ENCODE measurements at regions not wholly inside any gene's neighbourhood (a gene's known extent, or its start where the extent isn't known, plus 50 kb on each side); places are given as distances from the start of the nearest gene placed in this dataset.

GRCh38 chr2:186319105-186319504 is 167.0 kb upstream of the ZC3H15 start:
- Histone ChIP-seq H4K20me1 (ENCODE audit: insufficient read depth, low read length, poor library complexity, severe bottlenecking) (no peaks in the 10 kb centered on the region), H3K9me3 (ENCODE audit: insufficient read depth, low read depth, low read length) (peaks cover 5% of the 10 kb centered on the region; the same call in 1 of the 2 replicates), H3K36me3 (ENCODE audit: insufficient read depth, low read length) (no peaks in the 10 kb centered on the region), H3K4me3 (ENCODE audit: low read length, poor library complexity, severe bottlenecking) (no peak overlapping the region), H3K79me2 (ENCODE audit: insufficient read depth, low read length) (no peaks in the 10 kb centered on the region), H3K9ac (ENCODE audit: low read depth, low read length, poor library complexity, severe bottlenecking) (no peak overlapping the region), H2AFZ (ENCODE audit: low read length) (no peak overlapping the region), H3K4me1 (ENCODE audit: insufficient read depth, low read length, poor library complexity, severe bottlenecking) (no peaks in the 10 kb centered on the region), H3K4me2 (ENCODE audit: low read depth, low read length, poor library complexity, severe bottlenecking) (no peak overlapping the region), H3K27me3 (ENCODE audit: insufficient read depth, low read length, poor library complexity, severe bottlenecking) (no peaks in the 10 kb centered on the region), H3F3A (ENCODE audit: low read depth) (no peaks in the 10 kb centered on the region), H3K9me2 (replicated peaks; ENCODE audit: low read depth, low read length) (no peaks in the 10 kb centered on the region)
- TF ChIP-seq, protein P1, sequence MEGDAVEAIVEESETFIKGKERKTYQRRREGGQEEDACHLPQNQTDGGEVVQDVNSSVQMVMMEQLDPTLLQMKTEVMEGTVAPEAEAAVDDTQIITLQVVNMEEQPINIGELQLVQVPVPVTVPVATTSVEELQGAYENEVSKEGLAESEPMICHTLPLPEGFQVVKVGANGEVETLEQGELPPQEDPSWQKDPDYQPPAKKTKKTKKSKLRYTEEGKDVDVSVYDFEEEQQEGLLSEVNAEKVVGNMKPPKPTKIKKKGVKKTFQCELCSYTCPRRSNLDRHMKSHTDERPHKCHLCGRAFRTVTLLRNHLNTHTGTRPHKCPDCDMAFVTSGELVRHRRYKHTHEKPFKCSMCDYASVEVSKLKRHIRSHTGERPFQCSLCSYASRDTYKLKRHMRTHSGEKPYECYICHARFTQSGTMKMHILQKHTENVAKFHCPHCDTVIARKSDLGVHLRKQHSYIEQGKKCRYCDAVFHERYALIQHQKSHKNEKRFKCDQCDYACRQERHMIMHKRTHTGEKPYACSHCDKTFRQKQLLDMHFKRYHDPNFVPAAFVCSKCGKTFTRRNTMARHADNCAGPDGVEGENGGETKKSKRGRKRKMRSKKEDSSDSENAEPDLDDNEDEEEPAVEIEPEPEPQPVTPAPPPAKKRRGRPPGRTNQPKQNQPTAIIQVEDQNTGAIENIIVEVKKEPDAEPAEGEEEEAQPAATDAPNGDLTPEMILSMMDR (conservative IDR thresholded peaks at IDR 0.05; ENCODE audit: low read length), result no peak
- no peak for TF ChIP-seq EZH2phosphoT487 (IDR thresholded peaks at IDR 0.05; ENCODE audit: borderline replicate concordance)

GRCh38 chr2:186325827-186326535 is 160.1 kb upstream of the ZC3H15 start:
- TF ChIP-seq, protein P1 (conservative IDR thresholded peaks at IDR 0.05; ENCODE audit: low read length), result no peak
- TF ChIP-seq EZH2phosphoT487 (IDR thresholded peaks at IDR 0.05; ENCODE audit: borderline replicate concordance), result no peak

GRCh38 chr2:186327251-186327868 is 158.7 kb upstream of the ZC3H15 start:
- H3K27me3 ChIP-seq (ENCODE audit: insufficient read depth, low read length, poor library complexity, severe bottlenecking), result no peaks in the 10 kb centered on the region
- H2AFZ ChIP-seq (ENCODE audit: low read length), result no peak overlapping the region
- no peak overlapping the region for H3K9ac ChIP-seq (ENCODE audit: low read depth, low read length, poor library complexity, severe bottlenecking)
- H3K4me2 ChIP-seq (ENCODE audit: low read depth, low read length, poor library complexity, severe bottlenecking), result no peak overlapping the region
- TF ChIP-seq EZH2phosphoT487 (IDR thresholded peaks at IDR 0.05; ENCODE audit: borderline replicate concordance), result no peak
- TF ChIP-seq, protein P1 (conservative IDR thresholded peaks at IDR 0.05; ENCODE audit: low read length), result no peak
- no peaks in the 10 kb centered on the region for H3K9me2 ChIP-seq (replicated peaks; ENCODE audit: low read depth, low read length)
- no peaks in the 10 kb centered on the region for H3K4me1 ChIP-seq (ENCODE audit: insufficient read depth, low read length, poor library complexity, severe bottlenecking)
- no peaks in the 10 kb centered on the region for H3K79me2 ChIP-seq (ENCODE audit: insufficient read depth, low read length)
- no peaks in the 10 kb centered on the region for H3K36me3 ChIP-seq (ENCODE audit: insufficient read depth, low read length)
- H3K9me3 ChIP-seq (ENCODE audit: insufficient read depth, low read depth, low read length), result no peaks in the 10 kb centered on the region
- no peaks in the 10 kb centered on the region for H4K20me1 ChIP-seq (ENCODE audit: insufficient read depth, low read length, poor library complexity, severe bottlenecking)
- H3K4me3 ChIP-seq (ENCODE audit: low read length, poor library complexity, severe bottlenecking), result no peak overlapping the region
- no peaks in the 10 kb centered on the region for H3F3A ChIP-seq (ENCODE audit: low read depth)

More at GRCh38 chr2:186325827-186326535, 160.1 kb upstream of the ZC3H15 start:
- no peaks in the 10 kb centered on the region for H3K27me3 ChIP-seq (ENCODE audit: insufficient read depth, low read length, poor library complexity, severe bottlenecking)
- no peaks in the 10 kb centered on the region for H3K79me2 ChIP-seq (ENCODE audit: insufficient read depth, low read length)
- no peaks in the 10 kb centered on the region for H3K4me1 ChIP-seq (ENCODE audit: insufficient read depth, low read length, poor library complexity, severe bottlenecking)
- no peaks in the 10 kb centered on the region for H3K9me3 ChIP-seq (ENCODE audit: insufficient read depth, low read depth, low read length)
- H3K4me2 ChIP-seq (ENCODE audit: low read depth, low read length, poor library complexity, severe bottlenecking), result no peak overlapping the region
- no peaks in the 10 kb centered on the region for H3F3A ChIP-seq (ENCODE audit: low read depth)
- H3K4me3 ChIP-seq (ENCODE audit: low read length, poor library complexity, severe bottlenecking), result no peak overlapping the region
- H3K36me3 ChIP-seq (ENCODE audit: insufficient read depth, low read length), result no peaks in the 10 kb centered on the region
- H4K20me1 ChIP-seq (ENCODE audit: insufficient read depth, low read length, poor library complexity, severe bottlenecking), result no peaks in the 10 kb centered on the region
- no peak overlapping the region for H3K9ac ChIP-seq (ENCODE audit: low read depth, low read length, poor library complexity, severe bottlenecking)
- H3K9me2 ChIP-seq (replicated peaks; ENCODE audit: low read depth, low read length), result no peaks in the 10 kb centered on the region
- H2AFZ ChIP-seq (ENCODE audit: low read length), result no peak overlapping the region

All from Loucy (cell line).